SK-N-SH (cell line): ENCODE measurements at regions not wholly inside any gene's neighbourhood (a gene's known extent, or its start where the extent isn't known, plus 50 kb on each side); places are given as distances from the start of the nearest gene placed in this dataset.

Source experiments
- CTCF ChIA-PET: fragments of 300-600, 350-600 bp; formaldehyde crosslinking; extraction: SDS; loops from one replicate; lab custom pipeline; 2021; lab: Yijun Ruan, JAX
- POLR2A ChIA-PET: fragments of 350-600 bp; sonication (Branson Sonifier 250); formaldehyde crosslinking; extraction: SDS; loops from one replicate; lab custom pipeline; 2020; ENCODE audit warnings: antibody characterized with exemption, inconsistent platforms; lab: Yijun Ruan, JAX
- DNase-seq: peaks from one replicate; pipeline ENCODE4 v3.0.0; 2012
- H2AFZ ChIP-seq: fragments of 200-600 bp; sonication (generic); 2 replicates; pipeline ENCODE4 v1.8.1; 2016; ENCODE audit warnings: antibody characterized with exemption, mild to moderate bottlenecking, low read depth
- H3F3A ChIP-seq: fragments of 200-600 bp; sonication (generic); replicated peaks from 2 replicates; pipeline ENCODE3; 2016; ENCODE audit warnings: antibody characterized with exemption, mild to moderate bottlenecking; ENCODE audit not compliant: insufficient read depth
- H3K27ac ChIP-seq, 2 experiments: fragments of 200-500 bp in 1 of 2; fragments of 200-600 bp in 1 of 2; sonication (Bioruptor generic) in 1 of 2; sonication (generic), shearing (Covaris generic) in 1 of 2; 2 replicates each; pipeline versions ENCODE4 v1.5.1 to v1.6.1; 2014 to 2016; ENCODE audit warnings: low read depth in 2 of 2, inconsistent platforms in 1 of 2, low read length in 1 of 2, mild to moderate bottlenecking in 1 of 2, mixed read lengths in 1 of 2
- H3K27me3 ChIP-seq: fragments of 200-600 bp; sonication (generic), shearing (Covaris generic); 2 replicates; pipeline ENCODE4 v1.6.1; 2016; ENCODE audit warnings: mixed run types; ENCODE audit not compliant: insufficient read depth
- H3K36me3 ChIP-seq, 2 experiments: fragments of 200-500 bp in 1 of 2; fragments of 200-600 bp in 1 of 2; sonication (Bioruptor generic) in 1 of 2; sonication (generic) in 1 of 2; replicated peaks in 1 of 2; 2 replicates each; pipeline versions ENCODE3 to v1.5.1; 2014 to 2016; ENCODE audit warnings: low read length in 1 of 2, mild to moderate bottlenecking in 1 of 2; ENCODE audit not compliant: insufficient read depth in 2 of 2, control insufficient read depth in 1 of 2
- H3K4me1 ChIP-seq, 2 experiments: fragments of 200-500 bp in 1 of 2; fragments of 200-600 bp in 1 of 2; sonication (Bioruptor generic) in 1 of 2; sonication (generic), shearing (Covaris generic) in 1 of 2; 2 replicates each; pipeline versions ENCODE4 v1.5.1 to v1.6.1; 2014 to 2016; ENCODE audit warnings: low read depth in 1 of 2, low read length in 1 of 2, mixed run types in 1 of 2; ENCODE audit not compliant: insufficient read depth in 2 of 2, control insufficient read depth in 1 of 2
- H3K4me2 ChIP-seq: fragments of 200-600 bp; sonication (generic), shearing (Covaris generic); 2 replicates; pipeline ENCODE4 v1.6.1; 2017; ENCODE audit warnings: mixed run types
- H3K4me3 ChIP-seq, 2 experiments: fragments of 200-500 bp in 1 of 2; fragments of 200-600 bp in 1 of 2; sonication (Bioruptor generic) in 1 of 2; sonication (generic), shearing (Covaris generic) in 1 of 2; 2 replicates each; pipeline versions ENCODE4 v1.5.1 to v1.8.1; 2014 to 2016; ENCODE audit warnings: low read depth in 2 of 2, inconsistent platforms in 1 of 2, low read length in 1 of 2, mild to moderate bottlenecking in 1 of 2, mixed read lengths in 1 of 2, moderate library complexity in 1 of 2
- H3K79me2 ChIP-seq: fragments of 200-600 bp; sonication (generic); 2 replicates; pipeline ENCODE4 v1.8.1; 2017; ENCODE audit warnings: mild to moderate bottlenecking; ENCODE audit not compliant: insufficient read depth
- H3K9ac ChIP-seq: fragments of 200-600 bp; sonication (generic); 2 replicates; pipeline ENCODE4 v1.6.1; 2017; ENCODE audit warnings: mixed run types
- H3K9me2 ChIP-seq: fragments of 200-600 bp; sonication (generic); 2 replicates; pipeline ENCODE4 v1.6.1; 2017; ENCODE audit warnings: mixed run types
- H3K9me3 ChIP-seq: fragments of 200-600 bp; sonication (generic); 2 replicates; pipeline ENCODE4 v1.6.1; 2017; ENCODE audit warnings: mixed run types, mild to moderate bottlenecking, moderate library complexity
- H4K20me1 ChIP-seq: fragments of 200-600 bp; sonication (generic); 2 replicates; pipeline ENCODE4 v1.6.1; 2017; ENCODE audit warnings: mild to moderate bottlenecking, mixed run types; ENCODE audit not compliant: insufficient read depth
- CHD2 ChIP-seq: fragments of 150-350 bp; IDR thresholded peaks from 2 replicates; pipeline ENCODE4 v1.6.1; 2018; ENCODE audit warnings: low read length; ENCODE audit not compliant: partially characterized antibody
- ELF1 ChIP-seq: IDR thresholded peaks from 2 replicates; pipeline ENCODE4 v1.4.0; 2012
- EP300 ChIP-seq, 2 experiments: IDR thresholded peaks; 2 replicates each; pipeline versions ENCODE4 v1.4.0 to v1.6.1; 2012; ENCODE audit warnings: borderline replicate concordance in 1 of 2, low read depth in 1 of 2, low read length in 1 of 2
- EZH2phosphoT487 ChIP-seq: fragments of 200-600 bp; sonication (generic); IDR thresholded peaks from 2 replicates; pipeline ENCODE4 v1.6.1; 2017; ENCODE audit warnings: low read depth, mixed run types, mild to moderate bottlenecking, antibody characterized with exemption, moderate library complexity, borderline replicate concordance
- FOXM1 ChIP-seq: IDR thresholded peaks from 2 replicates; pipeline ENCODE4 v1.4.0; 2012; ENCODE audit warnings: low read depth, mild to moderate bottlenecking
- GABPA ChIP-seq: IDR thresholded peaks from 2 replicates; pipeline ENCODE4 v1.4.0; 2012; ENCODE audit warnings: low read depth, mild to moderate bottlenecking
- GATA2 ChIP-seq: sonication (generic); formaldehyde crosslinking; IDR thresholded peaks from 2 replicates; pipeline ENCODE4 v1.5.0; 2020; ENCODE audit warnings: mild to moderate bottlenecking, missing genetic modification reagents
- MEF2A ChIP-seq: IDR thresholded peaks from 2 replicates; pipeline ENCODE4 v1.4.0; 2012; ENCODE audit warnings: low read depth, borderline replicate concordance
- NRF1 ChIP-seq: IDR thresholded peaks from 2 replicates; pipeline ENCODE4 v1.6.1; 2012; ENCODE audit warnings: low read depth, mild to moderate bottlenecking, low read length
- RFX5 ChIP-seq: IDR thresholded peaks from 2 replicates; pipeline ENCODE4 v1.6.1; 2012; ENCODE audit warnings: mild to moderate bottlenecking, improper control_type of control experiment, low read length
- SIN3A ChIP-seq: IDR thresholded peaks from 2 replicates; pipeline ENCODE4 v1.6.1; 2012; ENCODE audit warnings: low read depth, mild to moderate bottlenecking, low read length, moderate library complexity, borderline replicate concordance
- TCF12 ChIP-seq: IDR thresholded peaks from 2 replicates; pipeline ENCODE4 v1.4.0; 2012
- TEAD4 ChIP-seq: IDR thresholded peaks from 2 replicates; pipeline ENCODE4 v1.4.0; 2012; ENCODE audit warnings: mild to moderate bottlenecking, borderline replicate concordance; ENCODE audit not compliant: insufficient read depth
- YY1 ChIP-seq: IDR thresholded peaks from 2 replicates; pipeline ENCODE4 v1.4.0; 2012; ENCODE audit warnings: low read depth, mild to moderate bottlenecking
- TF ChIP-seq, protein P1 (sequence below): IDR thresholded peaks from 2 replicates; pipeline ENCODE4; 2012
- TF ChIP-seq, protein P2 (sequence below): IDR thresholded peaks from 2 replicates; pipeline ENCODE4 v1.4.0; 2012; ENCODE audit warnings: low read depth, borderline replicate concordance
- TF ChIP-seq, protein P3 (sequence below): IDR thresholded peaks from 2 replicates; pipeline ENCODE4 v1.4.0; 2012; ENCODE audit warnings: low read depth
- TF ChIP-seq, protein P4 (sequence below): fragments of 150-350 bp; IDR thresholded peaks from 2 replicates; pipeline ENCODE4 v1.6.1; 2016; ENCODE audit warnings: mild to moderate bottlenecking, low read depth, low read length
- TF ChIP-seq, protein P5 (sequence below): IDR thresholded peaks from 2 replicates; pipeline ENCODE4 v1.4.0; 2012; ENCODE audit warnings: low read depth, borderline replicate concordance
- TF ChIP-seq, protein P6 (sequence below): fragments of 150-350 bp; IDR thresholded peaks from 2 replicates; pipeline ENCODE4 v1.6.1; 2017; ENCODE audit warnings: antibody characterized with exemption, low read length, low read depth, borderline replicate concordance

DNA sequence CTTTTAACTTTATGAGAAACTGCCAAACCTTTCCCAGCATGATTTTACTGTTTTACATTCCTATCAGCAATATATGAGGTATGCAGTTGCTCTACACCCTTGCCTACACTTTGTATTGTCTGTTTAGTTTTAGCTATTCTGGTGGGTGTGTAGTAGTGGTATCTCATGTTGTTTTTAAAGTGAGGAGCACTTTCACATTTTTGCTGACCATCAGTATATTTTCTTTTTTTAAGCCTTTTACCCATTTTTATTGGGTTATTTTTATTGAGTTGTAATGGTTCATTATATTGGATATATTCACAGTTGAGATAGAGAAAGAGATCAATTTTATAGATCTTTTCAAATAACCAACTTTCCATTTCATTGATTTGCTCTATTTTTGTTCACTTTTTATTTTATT lies 102.4 kb downstream of the BARX1 start:
- no peaks in the 10 kb centered on the region for H3K9me2 ChIP-seq
- H3K27ac ChIP-seq = no peak overlapping the region
- no peaks in the 10 kb centered on the region for H3K36me3 ChIP-seq
- DNase-seq = no peak
- H3K9ac ChIP-seq = no peak overlapping the region
- no peaks in the 10 kb centered on the region for H3K4me1 ChIP-seq
- H3K27me3 ChIP-seq = no peaks in the 10 kb centered on the region
- H2AFZ ChIP-seq = no peak overlapping the region
- H3K79me2 ChIP-seq = no peaks in the 10 kb centered on the region
- no peaks in the 10 kb centered on the region for H3F3A ChIP-seq
- ChIA-PET POLR2A (no interaction called here), CTCF (no interaction called here)
- H3K4me3 ChIP-seq = no peak overlapping the region
- H3K9me3 ChIP-seq = no peaks in the 10 kb centered on the region
- TF ChIP-seq GATA2 (CRISPR knock-in tag) (no peak), MEF2A (no peak), CHD2 (no peak), TEAD4 (no peak), NRF1 (no peak), ELF1 (no peak), GABPA (no peak), RFX5 (no peak), EZH2phosphoT487 (no peak), YY1 (no peak), FOXM1 (no peak), EP300 (IDR thresholded peaks at IDR 0.05; ENCODE audit: borderline replicate concordance in 1 of 2, low read depth in 1 of 2, low read length in 1 of 2) (no peak), TCF12 (no peak), SIN3A (no peak)
- TF ChIP-seq, protein P1, sequence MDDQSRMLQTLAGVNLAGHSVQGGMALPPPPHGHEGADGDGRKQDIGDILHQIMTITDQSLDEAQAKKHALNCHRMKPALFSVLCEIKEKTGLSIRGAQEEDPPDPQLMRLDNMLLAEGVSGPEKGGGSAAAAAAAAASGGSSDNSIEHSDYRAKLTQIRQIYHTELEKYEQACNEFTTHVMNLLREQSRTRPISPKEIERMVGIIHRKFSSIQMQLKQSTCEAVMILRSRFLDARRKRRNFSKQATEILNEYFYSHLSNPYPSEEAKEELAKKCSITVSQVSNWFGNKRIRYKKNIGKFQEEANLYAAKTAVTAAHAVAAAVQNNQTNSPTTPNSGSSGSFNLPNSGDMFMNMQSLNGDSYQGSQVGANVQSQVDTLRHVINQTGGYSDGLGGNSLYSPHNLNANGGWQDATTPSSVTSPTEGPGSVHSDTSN = no peak
- TF ChIP-seq, protein P2, sequence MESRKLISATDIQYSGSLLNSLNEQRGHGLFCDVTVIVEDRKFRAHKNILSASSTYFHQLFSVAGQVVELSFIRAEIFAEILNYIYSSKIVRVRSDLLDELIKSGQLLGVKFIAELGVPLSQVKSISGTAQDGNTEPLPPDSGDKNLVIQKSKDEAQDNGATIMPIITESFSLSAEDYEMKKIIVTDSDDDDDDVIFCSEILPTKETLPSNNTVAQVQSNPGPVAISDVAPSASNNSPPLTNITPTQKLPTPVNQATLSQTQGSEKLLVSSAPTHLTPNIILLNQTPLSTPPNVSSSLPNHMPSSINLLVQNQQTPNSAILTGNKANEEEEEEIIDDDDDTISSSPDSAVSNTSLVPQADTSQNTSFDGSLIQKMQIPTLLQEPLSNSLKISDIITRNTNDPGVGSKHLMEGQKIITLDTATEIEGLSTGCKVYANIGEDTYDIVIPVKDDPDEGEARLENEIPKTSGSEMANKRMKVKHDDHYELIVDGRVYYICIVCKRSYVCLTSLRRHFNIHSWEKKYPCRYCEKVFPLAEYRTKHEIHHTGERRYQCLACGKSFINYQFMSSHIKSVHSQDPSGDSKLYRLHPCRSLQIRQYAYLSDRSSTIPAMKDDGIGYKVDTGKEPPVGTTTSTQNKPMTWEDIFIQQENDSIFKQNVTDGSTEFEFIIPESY = no peak
- TF ChIP-seq, protein P3, sequence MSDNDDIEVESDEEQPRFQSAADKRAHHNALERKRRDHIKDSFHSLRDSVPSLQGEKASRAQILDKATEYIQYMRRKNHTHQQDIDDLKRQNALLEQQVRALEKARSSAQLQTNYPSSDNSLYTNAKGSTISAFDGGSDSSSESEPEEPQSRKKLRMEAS = no peak
- TF ChIP-seq, protein P4, sequence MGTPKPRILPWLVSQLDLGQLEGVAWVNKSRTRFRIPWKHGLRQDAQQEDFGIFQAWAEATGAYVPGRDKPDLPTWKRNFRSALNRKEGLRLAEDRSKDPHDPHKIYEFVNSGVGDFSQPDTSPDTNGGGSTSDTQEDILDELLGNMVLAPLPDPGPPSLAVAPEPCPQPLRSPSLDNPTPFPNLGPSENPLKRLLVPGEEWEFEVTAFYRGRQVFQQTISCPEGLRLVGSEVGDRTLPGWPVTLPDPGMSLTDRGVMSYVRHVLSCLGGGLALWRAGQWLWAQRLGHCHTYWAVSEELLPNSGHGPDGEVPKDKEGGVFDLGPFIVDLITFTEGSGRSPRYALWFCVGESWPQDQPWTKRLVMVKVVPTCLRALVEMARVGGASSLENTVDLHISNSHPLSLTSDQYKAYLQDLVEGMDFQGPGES = no peak
- TF ChIP-seq, protein P5, sequence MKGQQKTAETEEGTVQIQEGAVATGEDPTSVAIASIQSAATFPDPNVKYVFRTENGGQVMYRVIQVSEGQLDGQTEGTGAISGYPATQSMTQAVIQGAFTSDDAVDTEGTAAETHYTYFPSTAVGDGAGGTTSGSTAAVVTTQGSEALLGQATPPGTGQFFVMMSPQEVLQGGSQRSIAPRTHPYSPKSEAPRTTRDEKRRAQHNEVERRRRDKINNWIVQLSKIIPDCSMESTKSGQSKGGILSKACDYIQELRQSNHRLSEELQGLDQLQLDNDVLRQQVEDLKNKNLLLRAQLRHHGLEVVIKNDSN = no peak
- TF ChIP-seq, protein P6, sequence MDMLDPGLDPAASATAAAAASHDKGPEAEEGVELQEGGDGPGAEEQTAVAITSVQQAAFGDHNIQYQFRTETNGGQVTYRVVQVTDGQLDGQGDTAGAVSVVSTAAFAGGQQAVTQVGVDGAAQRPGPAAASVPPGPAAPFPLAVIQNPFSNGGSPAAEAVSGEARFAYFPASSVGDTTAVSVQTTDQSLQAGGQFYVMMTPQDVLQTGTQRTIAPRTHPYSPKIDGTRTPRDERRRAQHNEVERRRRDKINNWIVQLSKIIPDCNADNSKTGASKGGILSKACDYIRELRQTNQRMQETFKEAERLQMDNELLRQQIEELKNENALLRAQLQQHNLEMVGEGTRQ = no peak
- H3K4me2 ChIP-seq = no peak overlapping the region
- no peaks in the 10 kb centered on the region for H4K20me1 ChIP-seq
